Mesothelial cell of epicardium (in vitro differentiated cells): ENCODE measurements at regions not wholly inside any gene's neighbourhood (a gene's known extent, or its start where the extent isn't known, plus 50 kb on each side); places are given as distances from the start of the nearest gene placed in this dataset.
"Not testable (repeated sequence)": the region's sequence is repeated elsewhere in the genome, so short reads cannot be mapped to it uniquely, and the experiment has no call there.

Experiments
- DNase-seq, 2 experiments: peaks; one replicate each; pipeline ENCODE4 v3.0.0; 2021; ENCODE audit warnings: low spot score in 2 of 2; ENCODE audit not compliant: unreplicated experiment in 2 of 2
- H3K27ac Mint-ChIP-seq: 2 replicates; pipeline ENCODE4 v1.8.0; 2021; ENCODE audit warnings: mixed read lengths
- H3K27me3 Mint-ChIP-seq: 2 replicates; pipeline ENCODE4 v1.8.0; 2021; ENCODE audit warnings: low read depth, mixed read lengths
- H3K36me3 Mint-ChIP-seq: 2 replicates; pipeline ENCODE4 v1.8.0; 2021; ENCODE audit warnings: mixed read lengths
- H3K4me1 Mint-ChIP-seq: 2 replicates; pipeline ENCODE4 v1.8.0; 2021; ENCODE audit warnings: mixed read lengths
- H3K4me3 Mint-ChIP-seq: 2 replicates; pipeline ENCODE4 v1.8.0; 2021; ENCODE audit warnings: mild to moderate bottlenecking, moderate library complexity, mixed read lengths
- H3K9me3 Mint-ChIP-seq: 2 replicates; pipeline ENCODE4 v1.8.0; 2021; ENCODE audit warnings: mixed read lengths

- H3K36me3 Mint-ChIP-seq, H3K4me3 Mint-ChIP-seq, H3K9me3 Mint-ChIP-seq, H3K27ac Mint-ChIP-seq, H3K27me3 Mint-ChIP-seq, H3K4me1 Mint-ChIP-seq, DNase-seq: not testable (repeated sequence)
Observed at GRCh38 chr1:149243572-149243971, 140.2 kb upstream of the NBPF9 start.

GRCh38 chr1:149244621-149245020, 141.3 kb upstream of the NBPF9 start:
- not testable (repeated sequence) for H3K4me1 Mint-ChIP-seq, DNase-seq, H3K9me3 Mint-ChIP-seq, H3K4me3 Mint-ChIP-seq, H3K36me3 Mint-ChIP-seq, H3K27me3 Mint-ChIP-seq, H3K27ac Mint-ChIP-seq

- H3K27me3 Mint-ChIP-seq, H3K27ac Mint-ChIP-seq, H3K4me1 Mint-ChIP-seq, H3K9me3 Mint-ChIP-seq, H3K4me3 Mint-ChIP-seq, DNase-seq, H3K36me3 Mint-ChIP-seq: not testable (repeated sequence)
Observed at GRCh38 chr1:149246212-149246611, 142.9 kb upstream of the NBPF9 start.

- H3K27me3 Mint-ChIP-seq, H3K4me3 Mint-ChIP-seq, H3K27ac Mint-ChIP-seq, H3K36me3 Mint-ChIP-seq, H3K4me1 Mint-ChIP-seq, DNase-seq, H3K9me3 Mint-ChIP-seq: not testable (repeated sequence)
Observed at GRCh38 chr1:149248610-149249009, 145.3 kb upstream of the NBPF9 start.

GRCh38 chr1:149249850-149250467, 146.6 kb upstream of the NBPF9 start:
- not testable (repeated sequence) for H3K27ac Mint-ChIP-seq

GRCh38 chr1:149254894-149255847, 151.8 kb upstream of the NBPF9 start:
- not testable (repeated sequence) for H3K27me3 Mint-ChIP-seq, H3K36me3 Mint-ChIP-seq, H3K9me3 Mint-ChIP-seq, DNase-seq, H3K4me3 Mint-ChIP-seq, H3K4me1 Mint-ChIP-seq, H3K27ac Mint-ChIP-seq

More at GRCh38 chr1:149249850-149250467, 146.6 kb upstream of the NBPF9 start:
- not testable (repeated sequence) for H3K4me3 Mint-ChIP-seq, H3K9me3 Mint-ChIP-seq, H3K27me3 Mint-ChIP-seq, H3K4me1 Mint-ChIP-seq, DNase-seq, H3K36me3 Mint-ChIP-seq

- H3K27ac Mint-ChIP-seq, H3K36me3 Mint-ChIP-seq, DNase-seq, H3K4me1 Mint-ChIP-seq, H3K9me3 Mint-ChIP-seq, H3K4me3 Mint-ChIP-seq, H3K27me3 Mint-ChIP-seq: not testable (repeated sequence)
Observed at GRCh38 chr1:149260284-149260683, 156.9 kb upstream of the NBPF9 start.

GRCh38 chr1:149260736-149261340, 157.5 kb upstream of the NBPF9 start:
- H3K27me3 Mint-ChIP-seq, H3K4me1 Mint-ChIP-seq, H3K36me3 Mint-ChIP-seq, H3K9me3 Mint-ChIP-seq, H3K4me3 Mint-ChIP-seq, H3K27ac Mint-ChIP-seq, DNase-seq: not testable (repeated sequence)

- H3K4me3 Mint-ChIP-seq, H3K36me3 Mint-ChIP-seq, DNase-seq, H3K4me1 Mint-ChIP-seq, H3K27me3 Mint-ChIP-seq, H3K27ac Mint-ChIP-seq, H3K9me3 Mint-ChIP-seq: not testable (repeated sequence)
Observed at GRCh38 chr1:149267287-149267686, 163.9 kb upstream of the NBPF9 start.

- not testable (repeated sequence) for DNase-seq, H3K36me3 Mint-ChIP-seq, H3K27ac Mint-ChIP-seq, H3K4me3 Mint-ChIP-seq, H3K27me3 Mint-ChIP-seq, H3K9me3 Mint-ChIP-seq, H3K4me1 Mint-ChIP-seq
Observed at GRCh38 chr1:149269001-149269702, 165.8 kb upstream of the NBPF9 start.

GRCh38 chr1:149269833-149270232, 166.5 kb upstream of the NBPF9 start:
- not testable (repeated sequence) for H3K9me3 Mint-ChIP-seq, H3K27me3 Mint-ChIP-seq, H3K4me1 Mint-ChIP-seq, DNase-seq, H3K36me3 Mint-ChIP-seq, H3K27ac Mint-ChIP-seq, H3K4me3 Mint-ChIP-seq

- not testable (repeated sequence) for H3K27ac Mint-ChIP-seq, H3K27me3 Mint-ChIP-seq, H3K4me3 Mint-ChIP-seq
Observed at GRCh38 chr1:149274493-149274892, 171.1 kb upstream of the NBPF9 start.

GRCh38 chr1:149275802-149276201, 172.5 kb upstream of the NBPF9 start:
- H3K4me1 Mint-ChIP-seq, DNase-seq, H3K27me3 Mint-ChIP-seq, H3K36me3 Mint-ChIP-seq, H3K9me3 Mint-ChIP-seq, H3K4me3 Mint-ChIP-seq, H3K27ac Mint-ChIP-seq: not testable (repeated sequence)

More at GRCh38 chr1:149274493-149274892, 171.1 kb upstream of the NBPF9 start:
- H3K4me1 Mint-ChIP-seq, DNase-seq, H3K36me3 Mint-ChIP-seq, H3K9me3 Mint-ChIP-seq: not testable (repeated sequence)
